Esophagus squamous epithelium (tissue), 4 donors: ENCODE measurements at regions not wholly inside any gene's neighbourhood (a gene's known extent, or its start where the extent isn't known, plus 50 kb on each side); places are given as distances from the start of the nearest gene placed in this dataset.

ENCODE experiments used
- CTCF ChIP-seq, 6 experiments: fragments of 450-650 bp in 4 of 6; fragments of 200-600 bp in 2 of 6; sonication (generic) in 2 of 6; IDR thresholded peaks; one replicate each; pipeline ENCODE4 v1.5.1; 2016 to 2019; ENCODE audit warnings: antibody characterized with exemption in 6 of 6, mild to moderate bottlenecking in 4 of 6, moderate library complexity in 4 of 6
- POLR2A ChIP-seq, 4 donors: fragments of 450-650 bp; IDR thresholded peaks; one replicate each; pipeline ENCODE4 v1.6.1; 2017; ENCODE audit warnings: antibody characterized with exemption in 4 of 4, mild to moderate bottlenecking in 4 of 4, moderate library complexity in 3 of 4

- TF ChIP-seq CTCF (IDR thresholded peaks at IDR 0.05), result no peak
- TF ChIP-seq POLR2A (IDR thresholded peaks at IDR 0.05), result no peak
Observed at GRCh38 chr10:21334891-21335696, 190.4 kb downstream of the SKIDA1 start.
